MCF 10A (cell line): ENCODE measurements at regions not wholly inside any gene's neighbourhood (a gene's known extent, or its start where the extent isn't known, plus 50 kb on each side); places are given as distances from the start of the nearest gene placed in this dataset.
"Not testable (repeated sequence)": the region's sequence is repeated elsewhere in the genome, so short reads cannot be mapped to it uniquely, and the experiment has no call there.

Experiments used
- BruUV-seq: library from RNA; stranded (reverse); fragments of 400-500 nt; replicated peaks from 2 replicates; lab custom pipeline; 2021; lab: Mats Ljungman, UMichigan
- CTCF ChIA-PET: fragments of 300-600 bp; sonication (Branson Sonifier 250); formaldehyde crosslinking; extraction: SDS; loops from one replicate; lab custom pipeline; 2021; ENCODE audit warnings: antibody characterized with exemption, inconsistent platforms; lab: Yijun Ruan, JAX
- POLR2A ChIA-PET: fragments of 300-600, 350-650 bp; sonication (Branson Sonifier 250); formaldehyde crosslinking; extraction: SDS; loops from one replicate; lab custom pipeline; 2020; ENCODE audit warnings: antibody characterized with exemption, inconsistent platforms; lab: Yijun Ruan, JAX
- DNase-seq: peaks from one replicate; pipeline ENCODE4 v3.0.0-alpha.2; 2018; ENCODE audit not compliant: unreplicated experiment
- H3K27ac Mint-ChIP-seq: one replicate; pipeline ENCODE4 v1.8.0; 2022; ENCODE audit warnings: mild to moderate bottlenecking, low read depth, mixed read lengths; ENCODE audit not compliant: unreplicated experiment
- H3K27me3 Mint-ChIP-seq: one replicate; pipeline ENCODE4 v1.8.0; 2022; ENCODE audit warnings: mixed read lengths; ENCODE audit not compliant: insufficient read depth, unreplicated experiment
- H3K36me3 Mint-ChIP-seq: one replicate; pipeline ENCODE4 v1.8.0; 2022; ENCODE audit warnings: mild to moderate bottlenecking, moderate library complexity, mixed read lengths; ENCODE audit not compliant: insufficient read depth, unreplicated experiment
- H3K4me1 Mint-ChIP-seq: one replicate; pipeline ENCODE4 v1.8.0; 2022; ENCODE audit warnings: mixed read lengths; ENCODE audit not compliant: insufficient read depth, unreplicated experiment
- H3K4me3 Mint-ChIP-seq: one replicate; pipeline ENCODE4 v1.8.0; 2022; ENCODE audit warnings: mild to moderate bottlenecking, moderate library complexity, mixed read lengths; ENCODE audit not compliant: unreplicated experiment
- H3K9me3 Mint-ChIP-seq: one replicate; pipeline ENCODE4 v1.8.0; 2022; ENCODE audit warnings: mixed read lengths; ENCODE audit not compliant: unreplicated experiment
- intact Hi-C: fragments of 100-400 bp; cut with micrococcal nuclease; formaldehyde crosslinking; loops from 2 replicates; pipeline ENCODE4 v1.14.1; 2022
- TF ChIP-seq, protein P1 (sequence below): fragments of 200-600 bp; IDR thresholded peaks from one replicate; pipeline ENCODE4 v1.8.0; 2022; ENCODE audit warnings: antibody characterized with exemption, mild to moderate bottlenecking; ENCODE audit not compliant: unreplicated experiment

DNA sequence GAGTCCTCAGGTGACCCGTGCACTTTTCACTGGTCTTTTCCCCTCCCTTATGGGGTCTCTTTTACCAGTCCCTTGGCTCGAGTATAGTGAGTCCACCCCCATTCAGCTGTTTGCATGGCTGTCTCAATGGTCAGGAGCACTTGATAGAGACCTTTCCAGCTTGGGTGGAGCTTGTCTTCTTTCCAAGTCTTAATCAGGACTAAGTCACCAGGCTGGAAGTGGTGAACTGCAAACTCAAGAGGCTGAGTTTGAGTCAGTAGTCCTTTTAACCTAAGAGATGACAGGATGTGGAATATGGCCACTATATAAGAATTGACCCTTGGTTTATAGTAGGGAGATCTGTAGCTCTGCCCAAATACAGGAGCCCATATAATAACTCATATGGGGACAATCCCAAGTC is 279.7 kb downstream of the PYDC2 start:
- intact Hi-C loops = no loop called here
- TF ChIP-seq, protein P1, sequence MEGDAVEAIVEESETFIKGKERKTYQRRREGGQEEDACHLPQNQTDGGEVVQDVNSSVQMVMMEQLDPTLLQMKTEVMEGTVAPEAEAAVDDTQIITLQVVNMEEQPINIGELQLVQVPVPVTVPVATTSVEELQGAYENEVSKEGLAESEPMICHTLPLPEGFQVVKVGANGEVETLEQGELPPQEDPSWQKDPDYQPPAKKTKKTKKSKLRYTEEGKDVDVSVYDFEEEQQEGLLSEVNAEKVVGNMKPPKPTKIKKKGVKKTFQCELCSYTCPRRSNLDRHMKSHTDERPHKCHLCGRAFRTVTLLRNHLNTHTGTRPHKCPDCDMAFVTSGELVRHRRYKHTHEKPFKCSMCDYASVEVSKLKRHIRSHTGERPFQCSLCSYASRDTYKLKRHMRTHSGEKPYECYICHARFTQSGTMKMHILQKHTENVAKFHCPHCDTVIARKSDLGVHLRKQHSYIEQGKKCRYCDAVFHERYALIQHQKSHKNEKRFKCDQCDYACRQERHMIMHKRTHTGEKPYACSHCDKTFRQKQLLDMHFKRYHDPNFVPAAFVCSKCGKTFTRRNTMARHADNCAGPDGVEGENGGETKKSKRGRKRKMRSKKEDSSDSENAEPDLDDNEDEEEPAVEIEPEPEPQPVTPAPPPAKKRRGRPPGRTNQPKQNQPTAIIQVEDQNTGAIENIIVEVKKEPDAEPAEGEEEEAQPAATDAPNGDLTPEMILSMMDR = no peak
- no peaks in the 10 kb centered on the region for H3K9me3 Mint-ChIP-seq

DNA sequence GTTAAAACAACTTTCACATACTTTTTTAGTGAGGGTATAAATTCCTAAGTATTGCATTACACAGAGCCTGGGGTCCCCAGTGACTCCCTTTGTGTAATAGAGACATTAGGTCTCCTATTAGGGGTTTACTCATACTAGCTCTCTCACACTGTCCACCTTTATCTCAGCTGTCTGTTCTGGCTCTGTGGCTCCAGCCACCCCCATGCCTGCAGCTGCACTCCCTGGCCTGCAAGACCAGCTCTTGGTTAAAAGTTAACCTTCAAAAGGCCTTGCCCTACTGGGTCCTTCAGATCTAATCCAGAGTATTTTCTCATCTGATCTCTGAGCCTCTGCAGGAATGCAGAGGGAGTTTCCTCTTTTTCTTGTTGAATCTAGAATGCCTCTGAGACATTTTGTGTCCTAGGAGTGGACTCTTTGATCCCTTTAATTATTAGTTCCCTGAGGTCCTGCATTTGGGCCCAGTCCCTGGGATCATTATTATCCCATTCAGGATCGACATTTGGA is 280.9 kb downstream of the PYDC2 start:
- H3K9me3 Mint-ChIP-seq, H3K27me3 Mint-ChIP-seq, DNase-seq, H3K36me3 Mint-ChIP-seq, H3K4me1 Mint-ChIP-seq, H3K27ac Mint-ChIP-seq, BruUV-seq, intact Hi-C loops, POLR2A ChIA-PET, H3K4me3 Mint-ChIP-seq: not testable (repeated sequence)
- CTCF ChIA-PET = interaction anchor here (0.6 to 0.8 kb wide), 2 partner anchors 31 to 684 kb away, joined by 3 to 4 read pairs; no protein-coding TSS in a partner anchor

More for the DNA sequence above, 279.7 kb downstream of the PYDC2 start:
- no peak overlapping the region for H3K27ac Mint-ChIP-seq
- H3K36me3 Mint-ChIP-seq = no peaks in the 10 kb centered on the region
- BruUV-seq = no TSS peak
- no peaks in the 10 kb centered on the region for H3K27me3 Mint-ChIP-seq
- ChIA-PET POLR2A (no interaction called here), CTCF (no interaction called here)
- H3K4me1 Mint-ChIP-seq = peaks cover 6% of the 10 kb centered on the region
- no peak for DNase-seq
- no peak overlapping the region for H3K4me3 Mint-ChIP-seq

DNA sequence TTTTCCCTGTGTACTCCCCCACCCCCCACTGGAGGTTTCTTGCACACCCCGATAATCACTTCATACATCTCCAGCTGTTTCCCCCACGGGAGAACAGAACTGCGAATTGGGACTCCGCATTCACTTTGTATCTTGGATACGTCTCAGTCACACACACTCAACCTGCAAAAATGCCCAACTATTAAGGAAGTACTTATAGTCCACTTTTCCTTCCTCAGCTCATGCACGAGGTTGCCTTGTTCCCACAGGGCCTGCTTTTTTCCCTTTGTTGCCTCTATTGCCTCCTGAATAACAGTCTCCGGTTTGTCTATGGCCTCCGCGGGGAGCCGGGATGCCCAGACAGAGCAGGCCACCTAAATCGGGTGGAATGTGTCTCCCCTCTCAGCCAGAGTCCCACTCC is 282.3 kb downstream of the PYDC2 start:
- Mint-ChIP-seq H3K4me1 (peaks cover 6% of the 10 kb centered on the region), H3K36me3 (no peaks in the 10 kb centered on the region), H3K9me3 (no peaks in the 10 kb centered on the region), H3K4me3 (no peak overlapping the region), H3K27ac (no peak overlapping the region), H3K27me3 (no peaks in the 10 kb centered on the region)
- no TSS peak for BruUV-seq
- TF ChIP-seq, protein P1 = no peak
- intact Hi-C loops = no loop called here
- no peak for DNase-seq
- ChIA-PET CTCF (no interaction called here), POLR2A (interaction anchor here (0.9 kb wide), 1 partner anchor 18 kb away, joined by 3 read pairs; no protein-coding TSS in a partner anchor)

DNA sequence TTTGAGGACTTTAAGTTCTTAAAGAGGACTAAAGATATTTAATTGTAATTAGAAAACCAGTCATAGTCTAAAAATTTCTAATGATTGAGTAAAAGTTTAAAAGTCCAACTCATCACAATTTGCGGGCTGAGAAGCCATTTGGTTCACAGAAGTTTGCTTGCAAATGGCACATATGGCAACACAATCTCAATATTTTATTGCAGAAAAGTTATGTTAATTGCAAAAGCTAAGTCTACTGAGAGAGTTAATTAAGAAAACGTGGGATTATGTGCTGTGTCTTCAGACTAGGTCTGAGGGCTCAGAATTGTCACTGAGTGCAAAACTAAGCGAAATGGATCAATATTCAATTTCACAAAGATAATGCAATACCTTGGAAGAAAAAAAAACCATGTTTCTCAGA is 289.7 kb downstream of the PYDC2 start:
- Mint-ChIP-seq H3K27me3 (no peaks in the 10 kb centered on the region), H3K4me1 (peaks cover 9% of the 10 kb centered on the region), H3K27ac (no peak overlapping the region), H3K36me3 (no peaks in the 10 kb centered on the region), H3K9me3 (no peaks in the 10 kb centered on the region), H3K4me3 (no peak overlapping the region)
- POLR2A ChIA-PET = no interaction called here
- no peak for DNase-seq
- intact Hi-C loops = no loop called here
- no TSS peak for BruUV-seq
- TF ChIP-seq, protein P1 = no peak
- CTCF ChIA-PET = no interaction called here
